Mesothelial cell of epicardium (in vitro differentiated cells): ENCODE measurements at regions not wholly inside any gene's neighbourhood (a gene's known extent, or its start where the extent isn't known, plus 50 kb on each side); places are given as distances from the start of the nearest gene placed in this dataset.

Source experiments
- DNase-seq, 2 experiments: peaks; one replicate each; pipeline ENCODE4 v3.0.0; 2021; ENCODE audit warnings: low spot score in 2 of 2; ENCODE audit not compliant: unreplicated experiment in 2 of 2
- H3K27ac Mint-ChIP-seq: 2 replicates; pipeline ENCODE4 v1.8.0; 2021; ENCODE audit warnings: mixed read lengths
- H3K27me3 Mint-ChIP-seq: 2 replicates; pipeline ENCODE4 v1.8.0; 2021; ENCODE audit warnings: low read depth, mixed read lengths
- H3K36me3 Mint-ChIP-seq: 2 replicates; pipeline ENCODE4 v1.8.0; 2021; ENCODE audit warnings: mixed read lengths
- H3K4me1 Mint-ChIP-seq: 2 replicates; pipeline ENCODE4 v1.8.0; 2021; ENCODE audit warnings: mixed read lengths
- H3K4me3 Mint-ChIP-seq: 2 replicates; pipeline ENCODE4 v1.8.0; 2021; ENCODE audit warnings: mild to moderate bottlenecking, moderate library complexity, mixed read lengths
- H3K9me3 Mint-ChIP-seq: 2 replicates; pipeline ENCODE4 v1.8.0; 2021; ENCODE audit warnings: mixed read lengths
- CTCF ChIP-seq: fragments of 200-600 bp; sonication (generic); IDR thresholded peaks from one replicate; pipeline ENCODE4 v1.5.0; 2021; ENCODE audit warnings: antibody characterized with exemption; ENCODE audit not compliant: unreplicated experiment

GRCh38 chr16:72278301-72278700 lies 106.3 kb upstream of the PMFBP1 start:
- no peak for DNase-seq
- no peak overlapping the region for H3K27ac Mint-ChIP-seq
- H3K27me3 Mint-ChIP-seq: no peaks in the 10 kb centered on the region
- no peaks in the 10 kb centered on the region for H3K36me3 Mint-ChIP-seq
- no peaks in the 10 kb centered on the region for H3K9me3 Mint-ChIP-seq
- peaks cover 2% of the 10 kb centered on the region for H3K4me1 Mint-ChIP-seq
- H3K4me3 Mint-ChIP-seq: no peak overlapping the region
- TF ChIP-seq CTCF: no peak

GRCh38 chr16:72277749-72278148 lies 105.8 kb upstream of the PMFBP1 start:
- H3K27ac Mint-ChIP-seq: no peak overlapping the region
- H3K4me3 Mint-ChIP-seq: no peak overlapping the region
- no peak for TF ChIP-seq CTCF
- peaks cover 2% of the 10 kb centered on the region for H3K4me1 Mint-ChIP-seq
- no peaks in the 10 kb centered on the region for H3K36me3 Mint-ChIP-seq
- no peaks in the 10 kb centered on the region for H3K27me3 Mint-ChIP-seq
- DNase-seq: no peak
- no peaks in the 10 kb centered on the region for H3K9me3 Mint-ChIP-seq

GRCh38 chr16:72271699-72272240 lies 99.8 kb upstream of the PMFBP1 start:
- TF ChIP-seq CTCF: no peak
- Mint-ChIP-seq H3K4me1 (peaks cover 4% of the 10 kb centered on the region), H3K27me3 (no peaks in the 10 kb centered on the region), H3K4me3 (no peak overlapping the region), H3K9me3 (peaks cover 8% of the 10 kb centered on the region), H3K27ac (no peak overlapping the region), H3K36me3 (peaks cover 8% of the 10 kb centered on the region)
- DNase-seq: no peak

- Mint-ChIP-seq H3K27ac (no peak overlapping the region), H3K36me3 (peaks cover 8% of the 10 kb centered on the region), H3K27me3 (no peaks in the 10 kb centered on the region), H3K4me3 (no peak overlapping the region), H3K9me3 (peaks cover 8% of the 10 kb centered on the region), H3K4me1 (peaks cover 4% of the 10 kb centered on the region)
- no peak for TF ChIP-seq CTCF
- DNase-seq: no peak
Observed at GRCh38 chr16:72270531-72270930, 98.6 kb upstream of the PMFBP1 start.

GRCh38 chr16:72266836-72267235 lies 94.9 kb upstream of the PMFBP1 start:
- TF ChIP-seq CTCF: no peak
- H3K4me3 Mint-ChIP-seq: no peak overlapping the region
- H3K9me3 Mint-ChIP-seq: peaks cover 8% of the 10 kb centered on the region
- DNase-seq: no peak
- H3K27ac Mint-ChIP-seq: no peak overlapping the region
- H3K27me3 Mint-ChIP-seq: no peaks in the 10 kb centered on the region
- peaks cover 4% of the 10 kb centered on the region for H3K4me1 Mint-ChIP-seq
- peaks cover 8% of the 10 kb centered on the region for H3K36me3 Mint-ChIP-seq

GRCh38 chr16:72264771-72265170 lies 92.8 kb upstream of the PMFBP1 start:
- DNase-seq: no peak
- no peak for TF ChIP-seq CTCF

More at GRCh38 chr16:72264771-72265170, 92.8 kb upstream of the PMFBP1 start:
- Mint-ChIP-seq H3K27me3 (no peaks in the 10 kb centered on the region), H3K9me3 (peaks cover 10% of the 10 kb centered on the region), H3K4me3 (no peak overlapping the region), H3K36me3 (peaks cover 8% of the 10 kb centered on the region), H3K4me1 (peaks cover 2% of the 10 kb centered on the region), H3K27ac (no peak overlapping the region)
